ENCODE measurements at regions not wholly inside any gene's neighbourhood (a gene's known extent, or its start where the extent isn't known, plus 50 kb on each side); places are given as distances from the start of the nearest gene placed in this dataset.
"Not testable (repeated sequence)": the region's sequence is repeated elsewhere in the genome, so short reads cannot be mapped to it uniquely, and the experiment has no call there.

DNA sequence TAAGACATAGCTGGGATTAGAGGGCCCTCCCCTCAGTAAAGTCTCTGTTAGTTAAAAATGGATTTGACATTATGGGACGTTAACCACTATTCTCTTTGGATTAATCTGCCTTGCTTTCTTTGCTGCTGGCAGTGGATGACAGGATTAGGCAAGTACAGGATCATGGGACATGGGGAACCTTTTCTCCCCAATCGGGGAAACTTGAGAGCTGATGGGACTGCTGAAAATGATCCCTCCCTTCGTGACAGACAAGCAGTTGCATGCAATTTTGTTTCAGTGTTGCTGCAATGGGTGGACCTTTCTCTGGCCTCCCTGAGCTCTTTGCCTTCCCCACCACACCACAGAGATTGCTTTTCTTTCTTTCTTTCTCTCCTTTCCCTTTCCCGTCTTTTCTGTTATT, 120.2 kb upstream of the BANK1 start:
- no peak for DNase-seq (ENCODE audit: low read depth in 3 of 3)

GRCh38 chr4:101669832-101670188, 120.7 kb upstream of the BANK1 start:
- DNase-seq (ENCODE audit: low read depth in 3 of 3), result no peak

GRCh38 chr4:101669138-101669831, 121.2 kb upstream of the BANK1 start:
- no peak for DNase-seq (ENCODE audit: low read depth in 3 of 3)

GRCh38 chr4:101667348-101667747, 123.2 kb upstream of the BANK1 start:
- DNase-seq (ENCODE audit: low read depth in 3 of 3), result no peak

DNA sequence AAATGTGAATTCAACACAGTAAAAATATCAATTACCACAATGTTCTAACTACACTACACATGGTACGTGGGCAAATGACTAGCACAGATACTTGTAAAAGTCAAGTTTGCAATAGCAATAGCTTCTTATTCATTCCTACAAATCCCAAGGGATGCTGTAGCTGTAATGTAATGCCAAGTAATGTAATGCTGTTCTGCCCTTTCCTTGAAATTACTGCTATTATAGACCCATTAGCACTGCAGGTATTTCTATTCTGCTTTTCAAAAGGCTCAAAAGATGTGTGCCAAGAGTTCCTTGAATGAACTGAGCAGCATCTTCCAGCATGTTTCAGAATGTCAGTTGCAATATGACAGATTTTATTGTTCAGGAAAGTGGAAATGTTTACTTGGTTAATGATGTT, 129.9 kb upstream of the BANK1 start:
- no peak for DNase-seq (ENCODE audit: low read depth in 3 of 3)

GRCh38 chr4:101655857-101656256, 134.7 kb upstream of the BANK1 start:
- DNase-seq (ENCODE audit: low read depth in 3 of 3), result no peak

- no peak for DNase-seq (ENCODE audit: low read depth in 3 of 3)
Measured at GRCh38 chr4:101655005-101655404, 135.5 kb upstream of the BANK1 start.

DNA sequence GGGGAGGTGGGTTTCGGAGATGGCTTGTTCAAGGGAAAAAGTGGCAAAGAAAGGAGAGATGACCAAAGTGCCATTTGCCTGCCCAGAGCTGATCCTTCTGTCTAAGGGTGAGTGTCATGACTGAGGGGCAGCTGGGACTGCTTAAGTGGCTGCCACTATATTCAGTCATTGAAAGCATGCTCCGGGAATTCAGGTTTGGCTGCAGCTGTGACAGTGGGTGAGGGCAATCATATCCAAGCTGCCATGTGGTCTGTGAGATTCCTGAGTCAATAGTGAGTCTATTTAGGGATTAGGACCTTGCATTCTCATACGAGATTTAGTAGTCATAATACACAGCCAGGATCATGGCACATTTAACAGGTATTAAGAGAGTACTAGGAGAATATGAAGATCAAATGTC, 138.8 kb upstream of the BANK1 start:
- DNase-seq (ENCODE audit: low read depth in 3 of 3), result no peak

GRCh38 chr4:101649790-101650515, 140.6 kb upstream of the BANK1 start:
- DNase-seq (ENCODE audit: low read depth in 3 of 3), result no peak

DNA sequence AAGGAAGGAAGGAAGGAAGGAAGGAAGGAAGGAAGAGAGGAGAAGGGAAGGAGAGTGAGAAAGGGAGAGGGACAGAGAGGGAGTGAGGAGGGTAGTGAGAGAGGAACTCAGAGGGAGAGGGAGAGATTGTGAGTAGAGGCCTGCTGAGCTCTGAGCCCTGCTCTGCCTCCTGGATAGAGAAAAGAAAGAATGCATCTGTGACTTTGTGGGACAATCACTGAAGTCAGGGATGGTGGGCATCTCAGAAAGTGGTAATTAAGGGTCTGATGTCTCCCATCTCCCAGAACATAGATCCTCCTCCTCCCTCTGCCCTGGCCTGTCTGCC, 142.9 kb upstream of the BANK1 start:
- DNase-seq (ENCODE audit: low read depth in 3 of 3), result no peak

DNA sequence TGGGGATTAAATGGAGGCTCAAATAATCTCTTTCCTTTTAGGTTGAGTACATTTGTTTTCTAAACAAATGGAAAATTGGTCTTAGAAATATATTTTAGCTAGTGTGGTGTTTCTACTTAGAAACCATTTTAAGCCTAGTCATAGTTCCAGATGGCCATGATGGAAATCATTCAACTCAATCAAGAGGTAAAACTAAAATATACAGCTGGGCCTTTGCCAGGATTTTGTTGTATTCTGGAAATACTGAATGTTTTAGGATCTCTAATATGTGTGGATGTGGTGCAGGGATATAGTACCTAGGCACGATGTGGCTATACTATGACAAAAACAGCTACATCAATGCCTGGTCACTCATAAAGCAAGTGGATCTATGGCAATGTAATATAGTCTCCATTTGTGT, 146.0 kb upstream of the BANK1 start:
- DNase-seq (ENCODE audit: low read depth in 3 of 3), result no peak

GRCh38 chr4:101643186-101643837, 147.2 kb upstream of the BANK1 start:
- DNase-seq (ENCODE audit: low read depth in 3 of 3), result no peak

DNA sequence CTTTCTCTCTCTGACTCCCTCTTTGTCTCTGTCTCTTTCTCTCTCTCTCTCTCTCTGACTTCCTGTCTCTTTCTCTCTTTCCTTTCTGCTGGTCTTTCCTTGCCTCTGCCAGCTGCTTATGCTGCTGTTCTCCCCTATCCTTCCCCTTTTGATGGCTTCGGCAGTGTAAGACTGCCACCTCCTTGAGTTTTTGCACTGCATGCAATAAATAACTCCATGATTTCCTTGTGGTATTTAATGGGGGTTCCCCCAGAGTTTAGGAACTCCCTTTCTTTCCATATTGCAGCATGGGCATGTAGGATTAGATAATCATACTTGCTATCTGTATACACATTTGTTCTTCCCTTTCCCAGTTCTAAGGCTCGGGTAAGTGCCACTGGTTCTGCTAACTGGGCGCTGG, 157.8 kb upstream of the BANK1 start:
- DNase-seq (ENCODE audit: low read depth in 3 of 3), result not testable (repeated sequence)

DNA sequence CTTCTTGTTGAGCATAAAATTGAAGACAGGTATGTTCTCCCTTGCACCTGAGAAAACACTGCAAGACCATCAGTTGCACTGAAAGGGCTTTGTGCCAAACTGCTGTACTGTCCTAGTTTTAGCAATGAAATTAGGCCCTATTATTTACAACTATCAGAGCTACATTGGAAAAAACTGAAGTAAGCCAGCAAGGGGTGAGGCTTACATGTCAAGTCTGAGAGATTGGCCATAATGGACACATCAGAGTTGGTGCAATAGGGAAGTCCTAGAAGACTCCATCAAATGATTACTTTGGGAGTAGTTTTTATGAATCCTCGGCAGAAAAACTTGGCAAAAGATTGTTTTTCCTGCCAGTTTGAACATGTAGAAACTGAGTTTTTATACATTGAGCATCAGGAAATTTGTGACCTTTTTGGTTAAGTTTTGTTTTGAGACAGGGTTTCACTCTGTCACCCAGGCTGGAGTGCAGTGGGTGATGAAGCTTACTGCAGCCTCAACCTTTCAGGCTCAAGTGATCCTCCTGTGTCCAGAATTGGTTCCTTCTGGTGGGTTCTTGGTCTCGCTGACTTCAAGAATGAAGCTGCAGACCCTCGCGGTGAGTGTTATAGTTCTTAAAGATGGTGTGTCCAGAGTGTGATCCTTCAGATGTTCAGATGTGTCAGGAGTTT, 160.1 kb upstream of the BANK1 start:
- DNase-seq (ENCODE audit: low read depth in 3 of 3), result no peak

GRCh38 chr4:101621120-101621519, 169.4 kb upstream of the BANK1 start:
- DNase-seq (ENCODE audit: low read depth in 3 of 3), result no peak

- DNase-seq (ENCODE audit: low read depth in 3 of 3), result no peak
Measured at GRCh38 chr4:101615652-101616051, 174.9 kb upstream of the BANK1 start.

DNA sequence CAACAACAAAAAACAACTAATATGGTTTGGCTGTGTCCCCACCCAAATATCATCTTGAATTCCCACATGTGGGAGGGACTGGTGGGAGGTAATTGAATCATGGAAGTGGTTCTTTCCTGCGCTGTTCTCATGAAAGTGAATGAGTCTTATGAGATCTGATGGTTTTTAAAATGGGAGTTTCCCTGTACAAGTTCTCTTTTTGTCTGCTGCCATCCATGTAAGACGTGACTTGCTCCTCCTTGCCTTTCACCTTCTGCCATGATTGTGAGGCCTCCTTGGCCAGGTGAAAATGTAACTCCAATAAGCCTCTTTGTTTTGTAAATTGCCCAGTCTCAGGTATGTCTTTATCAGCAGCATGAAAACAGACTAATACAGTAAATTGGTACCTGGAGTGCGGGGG, 183.5 kb upstream of the BANK1 start:
- DNase-seq (ENCODE audit: low read depth in 3 of 3), result not testable (repeated sequence)

DNA sequence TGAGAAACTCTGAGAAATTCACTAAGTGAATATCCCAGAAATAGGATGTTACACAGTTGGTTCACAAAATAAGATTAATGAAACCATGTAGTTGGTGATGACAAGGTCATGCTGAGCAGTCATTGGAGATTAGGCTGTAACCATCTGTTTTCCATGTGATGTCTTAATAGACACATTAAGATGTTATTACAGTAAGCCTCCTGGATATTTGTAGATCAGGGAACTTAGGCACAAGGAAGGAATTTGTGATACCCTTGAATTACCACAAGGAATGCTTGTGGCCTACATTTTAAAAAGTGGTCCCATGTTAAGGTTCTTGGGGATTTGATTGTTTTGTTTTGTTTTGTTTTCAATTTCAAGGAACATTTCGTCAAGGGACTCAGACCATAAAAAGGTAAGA, 185.6 kb upstream of the BANK1 start:
- DNase-seq (ENCODE audit: low read depth in 3 of 3), result no peak

GRCh38 chr4:101600287-101600686, 190.2 kb upstream of the BANK1 start:
- DNase-seq (ENCODE audit: low read depth in 3 of 3), result no peak

GRCh38 chr4:101599620-101600019, 190.9 kb upstream of the BANK1 start:
- DNase-seq (ENCODE audit: low read depth in 3 of 3), result no peak

DNA sequence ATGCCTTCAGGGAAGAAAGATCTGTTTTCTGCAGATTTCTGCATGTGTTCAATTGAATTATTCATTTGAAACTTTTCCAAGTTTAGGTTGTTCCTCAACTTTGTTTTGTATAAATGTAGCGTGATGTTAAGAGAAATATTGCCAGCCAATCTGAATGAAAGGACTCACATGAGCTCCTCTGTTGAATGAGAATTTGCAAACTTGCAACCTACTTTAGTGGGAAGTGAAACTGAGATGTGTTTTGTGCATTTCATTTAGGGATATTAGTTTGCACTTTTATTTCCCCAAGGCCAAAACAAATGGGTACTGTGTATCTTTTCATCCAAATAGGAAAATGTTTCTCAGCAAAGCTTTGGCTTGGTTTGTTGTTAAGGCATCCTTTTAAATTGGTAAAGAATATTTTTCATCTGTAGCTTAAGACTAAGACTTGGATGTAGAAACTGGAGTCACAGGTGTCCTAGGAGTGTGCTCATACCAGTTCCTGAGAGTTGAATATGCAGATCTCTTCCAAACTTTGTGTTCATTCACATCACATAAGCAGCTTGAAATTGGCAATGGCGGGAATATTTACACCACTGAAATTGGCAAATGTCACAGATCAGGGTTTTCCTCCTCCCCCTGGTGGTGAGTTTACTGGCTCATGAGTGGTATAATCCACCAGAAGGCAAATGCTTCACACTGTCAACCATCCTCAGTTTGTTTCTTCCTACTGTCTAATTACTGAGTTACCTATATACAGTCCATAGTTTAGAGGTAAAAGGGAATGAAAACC, 193.6 kb upstream of the BANK1 start:
- peak in 1 of 3 experiments; percentile 1 for DNase-seq (ENCODE audit: low read depth in 3 of 3)

- DNase-seq (ENCODE audit: low read depth in 3 of 3), result no peak
Measured at GRCh38 chr4:101594588-101594987, 195.9 kb upstream of the BANK1 start.
